Sigmoid colon (tissue), 6 donors: ENCODE measurements at regions not wholly inside any gene's neighbourhood (a gene's known extent, or its start where the extent isn't known, plus 50 kb on each side); places are given as distances from the start of the nearest gene placed in this dataset.

Experiments
- DNase-seq: peaks from one replicate; pipeline ENCODE4 v3.0.0-alpha.2; 2019
- H3K27ac ChIP-seq, 4 donors: fragments of 200-600 bp; sonication (generic); one replicate each; pipeline ENCODE4 v1.5.1; 2016 to 2019; ENCODE audit warnings: mild to moderate bottlenecking in 1 of 4
- H3K27me3 ChIP-seq, 3 donors: fragments of 200-600 bp; sonication (generic); one replicate each; pipeline ENCODE4 v1.5.1; 2019; ENCODE audit warnings: mild to moderate bottlenecking in 1 of 3
- H3K36me3 ChIP-seq, 4 donors: fragments of 200-600 bp; sonication (generic); one replicate each; pipeline ENCODE4 v1.5.1; 2016 to 2019
- H3K4me1 ChIP-seq, 4 donors: fragments of 200-600 bp; sonication (generic); one replicate each; pipeline ENCODE4 v1.5.1; 2017 to 2019
- H3K4me3 ChIP-seq, 4 donors: fragments of 200-600 bp; sonication (generic); one replicate each; pipeline ENCODE4 v1.5.1; 2017 to 2019; ENCODE audit warnings: mild to moderate bottlenecking in 2 of 4, moderate library complexity in 1 of 4
- H3K9me3 ChIP-seq, 4 donors: fragments of 200-600 bp in 3 of 4; sonication (generic) in 3 of 4; one replicate each; pipeline versions ENCODE4 v1.5.1 to v1.6.1; 2013 to 2019
- CTCF ChIP-seq, 4 experiments: fragments of 450-650 bp in 3 of 4; fragments of 200-600 bp in 1 of 4; IDR thresholded peaks; one replicate each; pipeline ENCODE4 v1.5.1; 2016 to 2019; ENCODE audit warnings: antibody characterized with exemption in 4 of 4, mild to moderate bottlenecking in 3 of 4, moderate library complexity in 2 of 4
- EP300 ChIP-seq, 4 donors: sonication (generic); formaldehyde crosslinking; IDR thresholded peaks; one replicate each; pipeline ENCODE4 v1.6.1; 2017; ENCODE audit warnings: antibody characterized with exemption in 4 of 4
- POLR2A ChIP-seq, 2 donors: fragments of 450-650 bp; IDR thresholded peaks; one replicate each; pipeline ENCODE4 v1.6.1; 2016; ENCODE audit warnings: antibody characterized with exemption in 2 of 2, mild to moderate bottlenecking in 2 of 2, moderate library complexity in 2 of 2
- POLR2AphosphoS5 ChIP-seq, 4 donors: sonication (generic); formaldehyde crosslinking; IDR thresholded peaks; one replicate each; pipeline ENCODE4 v1.6.1; 2017; ENCODE audit warnings: antibody characterized with exemption in 4 of 4
- WGBS, 2 donors: extraction: QIAGEN DNeasy Blood & Tissue Kit; methylation state at CpG; one replicate each; pipeline ENCODE4 v1.1.7; 2013; 5-methylcytosine and 5-hydroxymethylcytosine counted together
- intact Hi-C: fragments of 100-400 bp; cut with DNase I; formaldehyde crosslinking; loops from one replicate; pipeline ENCODE4 v1.15.1; 2023
- donor health status: healthy with polysubstance abuse.
- donor health status: healthy.

- intact Hi-C loops = no loop called here
- no peaks in the 10 kb centered on the region for H3K36me3 ChIP-seq
- H3K4me1 ChIP-seq = no peaks in the 10 kb centered on the region
- DNase-seq = no peak
- no peak overlapping the region for H3K27ac ChIP-seq
- TF ChIP-seq POLR2A (IDR thresholded peaks at IDR 0.05) (no peak), EP300 (IDR thresholded peaks at IDR 0.05) (no peak), CTCF (IDR thresholded peaks at IDR 0.05) (no peak), POLR2AphosphoS5 (IDR thresholded peaks at IDR 0.05) (no peak)
- WGBS, 2 donors = 82 to 88% methylated on average over 2 of the region's 2 CpGs
- no peaks in the 10 kb centered on the region for H3K27me3 ChIP-seq
- H3K4me3 ChIP-seq = no peak overlapping the region
- no peaks in the 10 kb centered on the region for H3K9me3 ChIP-seq
Measured at GRCh38 chr5:63249960-63250359, 671.3 kb downstream of the LRRC70 start.

GRCh38 chr5:63247651-63248050 lies 669.0 kb downstream of the LRRC70 start:
- Histone ChIP-seq H3K27me3 (no peaks in the 10 kb centered on the region), H3K9me3 (no peaks in the 10 kb centered on the region), H3K4me1 (no peaks in the 10 kb centered on the region), H3K27ac (no peak overlapping the region), H3K36me3 (no peaks in the 10 kb centered on the region), H3K4me3 (no peak overlapping the region)
- 49 to 68% methylated on average over 1 of the region's 1 CpG for WGBS, 2 donors
- DNase-seq = no peak
- intact Hi-C loops = no loop called here
- TF ChIP-seq EP300 (IDR thresholded peaks at IDR 0.05) (no peak), POLR2AphosphoS5 (IDR thresholded peaks at IDR 0.05) (no peak), POLR2A (IDR thresholded peaks at IDR 0.05) (no peak), CTCF (IDR thresholded peaks at IDR 0.05) (no peak)

- Histone ChIP-seq H3K4me1 (no peaks in the 10 kb centered on the region), H3K36me3 (no peaks in the 10 kb centered on the region), H3K9me3 (no peaks in the 10 kb centered on the region), H3K4me3 (no peak overlapping the region), H3K27me3 (no peaks in the 10 kb centered on the region), H3K27ac (no peak overlapping the region)
- DNase-seq = no peak
- WGBS, 2 donors = 53 to 83% methylated on average over 1 of the region's 1 CpG
- intact Hi-C loops = no loop called here
- TF ChIP-seq CTCF (IDR thresholded peaks at IDR 0.05) (no peak), POLR2A (IDR thresholded peaks at IDR 0.05) (no peak), EP300 (IDR thresholded peaks at IDR 0.05) (no peak), POLR2AphosphoS5 (IDR thresholded peaks at IDR 0.05) (no peak)
Measured at GRCh38 chr5:63245271-63245670, 666.7 kb downstream of the LRRC70 start.

GRCh38 chr5:63240063-63240755 lies 661.6 kb downstream of the LRRC70 start:
- no peak for DNase-seq
- no peak overlapping the region for H3K4me3 ChIP-seq
- no peaks in the 10 kb centered on the region for H3K36me3 ChIP-seq
- TF ChIP-seq POLR2A (IDR thresholded peaks at IDR 0.05) (no peak), POLR2AphosphoS5 (IDR thresholded peaks at IDR 0.05) (no peak), EP300 (IDR thresholded peaks at IDR 0.05) (no peak), CTCF (IDR thresholded peaks at IDR 0.05) (no peak)
- H3K9me3 ChIP-seq = no peaks in the 10 kb centered on the region
- intact Hi-C loops = no loop called here
- H3K27me3 ChIP-seq = no peaks in the 10 kb centered on the region
- H3K4me1 ChIP-seq = no peaks in the 10 kb centered on the region
- WGBS, 2 donors = 71 to 75% methylated on average over 8 of the region's 8 CpGs
- no peak overlapping the region for H3K27ac ChIP-seq

GRCh38 chr5:63233911-63234310 lies 655.3 kb downstream of the LRRC70 start:
- H3K27ac ChIP-seq = no peak overlapping the region
- TF ChIP-seq POLR2A (IDR thresholded peaks at IDR 0.05) = no peak
- no peak for TF ChIP-seq POLR2AphosphoS5 (IDR thresholded peaks at IDR 0.05)
- TF ChIP-seq EP300 (IDR thresholded peaks at IDR 0.05) = no peak
- TF ChIP-seq CTCF (IDR thresholded peaks at IDR 0.05) = no peak

More at GRCh38 chr5:63233911-63234310, 655.3 kb downstream of the LRRC70 start:
- no peaks in the 10 kb centered on the region for H3K36me3 ChIP-seq
- no peak overlapping the region for H3K4me3 ChIP-seq
- H3K27me3 ChIP-seq = no peaks in the 10 kb centered on the region
- DNase-seq = no peak
- intact Hi-C loops = no loop called here
- H3K9me3 ChIP-seq = no peaks in the 10 kb centered on the region
- peaks cover 0 to 7% (median 3%) of the 10 kb centered on the region in 4 donors for H3K4me1 ChIP-seq
- 49 to 66% methylated on average over 3 of the region's 3 CpGs for WGBS, 2 donors
